HG03280 (cell line): ENCODE measurements at regions not wholly inside any gene's neighbourhood (a gene's known extent, or its start where the extent isn't known, plus 50 kb on each side); places are given as distances from the start of the nearest gene placed in this dataset.

Source experiments
- ATAC-seq: cut with Tn5 transposase; IDR thresholded peaks from one replicate; pipeline ENCODE4 v1.9.1; 2021; ENCODE audit warnings: mild to moderate bottlenecking, moderate library complexity; ENCODE audit not compliant: unreplicated experiment

DNA sequence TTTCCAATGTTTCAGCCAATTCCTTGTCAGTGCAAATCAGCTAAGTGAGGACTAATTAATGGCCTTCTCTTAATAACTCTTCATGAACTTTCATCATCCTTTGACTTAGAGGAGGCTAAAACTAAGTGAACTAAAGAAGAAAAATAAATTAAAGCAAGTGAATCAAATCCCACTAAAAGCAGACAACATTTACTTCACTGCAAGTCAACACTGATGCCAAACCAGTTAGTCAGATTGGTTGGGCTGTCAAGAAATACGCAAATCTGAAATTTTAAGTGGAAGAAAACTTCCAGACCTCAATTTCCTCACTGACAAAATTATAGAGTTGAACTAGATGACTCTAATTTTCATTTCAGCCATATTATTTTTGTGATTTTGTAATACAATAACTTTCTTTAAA lies 137.2 kb upstream of the PRLR start:
- ATAC-seq: no peak

DNA sequence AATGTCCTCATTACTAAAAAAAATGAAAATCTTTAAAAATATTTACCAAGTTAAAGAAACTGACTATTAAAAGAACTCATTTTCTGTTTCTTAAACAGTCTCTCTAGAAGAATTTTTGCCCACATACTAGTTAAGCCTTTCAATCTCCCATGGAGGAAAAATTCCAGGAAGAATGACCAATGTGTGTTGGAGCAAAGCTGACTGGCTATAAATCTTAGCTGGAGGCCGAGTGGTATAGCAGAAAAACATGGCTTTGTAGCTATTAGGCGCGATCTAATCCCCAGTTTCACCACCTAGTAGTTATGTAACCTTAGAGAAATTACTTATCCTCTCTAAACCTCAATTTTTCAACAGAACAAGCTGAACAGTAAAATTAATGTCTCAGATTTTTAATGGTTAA lies 135.5 kb upstream of the PRLR start:
- no peak for ATAC-seq

DNA sequence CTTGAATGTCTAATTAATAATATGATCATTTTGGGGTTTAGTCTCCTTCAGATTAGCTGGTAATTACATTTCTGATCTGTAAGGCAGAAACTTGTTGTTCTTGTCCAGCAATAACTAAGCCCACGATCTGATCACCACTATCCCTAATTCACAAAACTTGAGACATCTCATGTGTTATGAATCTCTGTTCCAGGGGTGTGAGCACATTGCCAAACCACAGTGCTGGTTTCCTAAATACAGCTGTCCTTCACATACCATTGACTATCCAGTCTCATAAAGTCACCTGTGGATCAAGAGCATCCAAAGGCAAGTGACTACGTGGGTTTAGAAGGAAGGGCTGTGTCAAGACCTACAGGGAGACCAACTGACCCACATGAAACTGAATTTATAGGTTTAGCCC lies 134.1 kb upstream of the PRLR start:
- no peak for ATAC-seq

DNA sequence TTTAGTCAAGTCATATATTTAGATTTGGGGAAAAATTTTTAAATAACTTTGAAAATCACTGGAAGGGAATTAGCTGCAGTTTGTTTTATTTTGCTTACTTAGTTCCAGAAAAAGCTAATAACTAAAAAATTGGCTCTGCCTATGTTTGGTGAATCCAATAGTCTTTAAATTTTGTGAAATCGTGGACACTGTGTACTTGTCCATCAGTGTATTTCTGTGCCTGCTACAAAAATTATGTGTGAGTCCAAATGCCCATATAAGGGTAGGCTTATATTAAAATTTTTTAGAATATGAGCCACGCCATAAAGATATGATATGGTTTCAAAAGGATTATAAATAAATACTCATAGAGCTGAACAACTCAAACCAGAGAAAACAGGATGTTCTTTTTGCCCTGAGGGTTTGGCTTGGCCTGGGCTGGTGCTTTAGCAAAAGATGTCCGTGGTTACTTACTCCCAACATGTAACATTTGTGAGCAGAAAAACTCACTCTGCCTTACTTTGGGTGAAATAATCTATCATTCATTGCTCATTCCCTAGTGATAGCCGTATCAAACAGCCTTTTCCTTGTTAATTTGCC lies 133.2 kb upstream of the PRLR start:
- ATAC-seq: no peak

DNA sequence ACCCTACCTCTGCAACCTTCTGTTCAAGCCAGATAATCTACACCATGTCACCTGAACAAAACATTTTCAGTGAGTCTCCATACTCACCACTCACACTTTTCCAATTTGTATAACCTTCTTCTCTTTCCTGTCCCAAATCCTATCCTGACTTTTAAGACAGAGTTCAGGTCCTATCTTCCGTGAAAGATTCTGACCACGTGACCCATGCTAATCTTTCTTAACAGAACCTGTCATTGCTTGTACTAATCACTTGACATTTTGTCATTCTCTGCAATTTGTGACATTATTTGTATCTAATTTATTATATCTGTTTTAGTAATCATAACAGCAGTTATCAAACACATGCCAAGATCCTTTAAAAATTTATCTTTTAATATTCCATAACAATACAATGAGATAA lies 132.5 kb upstream of the PRLR start:
- ATAC-seq: no peak

DNA sequence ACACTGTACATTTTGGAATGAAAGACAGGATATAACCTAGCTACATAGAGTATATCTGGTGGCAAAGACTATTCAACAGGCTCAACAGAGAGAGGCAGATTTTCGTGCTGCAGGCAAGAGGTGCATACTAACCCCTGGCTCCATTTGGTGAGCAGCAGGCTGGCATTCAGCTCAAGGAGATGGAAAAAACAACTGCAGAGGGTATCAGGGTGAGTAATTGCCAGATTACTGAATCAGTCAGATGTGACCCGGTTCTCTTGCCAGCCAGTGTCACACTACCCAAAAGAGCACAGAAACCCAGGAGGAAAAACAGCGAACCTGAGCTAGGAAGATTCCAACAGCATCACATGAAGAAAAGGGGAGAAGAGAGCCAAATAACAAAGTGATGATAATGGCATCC lies 130.4 kb upstream of the PRLR start:
- ATAC-seq: no peak

DNA sequence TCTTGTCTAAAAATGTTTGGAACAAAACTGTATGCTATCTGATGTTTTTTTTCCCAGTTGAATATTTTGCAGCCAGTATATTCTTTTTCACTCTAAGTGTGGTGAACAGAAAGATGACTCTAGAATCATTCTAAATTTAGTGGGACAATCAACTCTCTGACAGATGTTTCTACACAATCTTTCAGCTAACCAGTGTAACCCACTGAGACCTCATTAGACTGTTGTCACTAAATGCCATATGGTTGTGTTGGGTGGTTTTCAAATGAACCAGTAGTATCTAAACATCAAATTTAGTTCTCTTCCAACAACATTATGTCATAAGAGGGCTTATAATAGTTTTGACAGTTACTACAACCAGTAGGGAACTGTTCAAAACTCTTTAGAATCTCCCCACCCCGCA lies 129.6 kb upstream of the PRLR start:
- no peak for ATAC-seq

DNA sequence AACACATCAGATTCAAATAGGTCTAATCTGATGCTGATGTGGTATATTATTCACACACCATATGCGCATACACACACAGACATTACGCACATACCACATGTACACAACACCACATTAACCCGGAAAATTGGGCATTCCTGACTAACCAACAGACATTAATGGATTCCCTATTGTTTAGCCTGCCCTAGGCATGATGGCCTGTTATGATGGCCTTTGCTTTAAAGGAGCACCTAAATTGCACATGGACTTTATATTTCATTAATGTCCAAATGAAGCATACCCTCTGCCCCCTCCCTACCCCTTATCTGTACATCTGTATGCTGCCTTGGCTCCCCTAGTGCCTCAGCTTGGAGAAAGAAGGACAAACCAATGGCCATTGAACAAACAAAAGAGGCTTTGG lies 127.7 kb upstream of the PRLR start:
- ATAC-seq: no peak

DNA sequence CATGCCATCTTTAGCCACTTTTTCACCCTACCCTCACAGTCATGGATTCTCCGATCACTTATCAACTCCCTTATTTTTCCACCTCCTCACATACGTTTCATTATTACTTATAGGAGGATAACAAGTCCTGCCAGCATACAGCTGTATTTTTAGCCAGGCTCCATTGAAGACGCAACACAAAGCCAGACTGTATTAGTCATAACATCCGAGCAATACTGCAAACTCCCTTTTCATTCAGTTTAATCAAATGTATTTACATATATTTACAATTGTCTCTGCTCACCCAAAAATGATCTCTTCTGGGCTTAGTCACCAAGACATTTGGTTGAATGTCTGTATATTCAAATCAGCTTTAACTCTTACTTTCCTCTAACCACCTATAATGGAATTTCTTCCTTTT lies 126.4 kb upstream of the PRLR start:
- no peak for ATAC-seq

DNA sequence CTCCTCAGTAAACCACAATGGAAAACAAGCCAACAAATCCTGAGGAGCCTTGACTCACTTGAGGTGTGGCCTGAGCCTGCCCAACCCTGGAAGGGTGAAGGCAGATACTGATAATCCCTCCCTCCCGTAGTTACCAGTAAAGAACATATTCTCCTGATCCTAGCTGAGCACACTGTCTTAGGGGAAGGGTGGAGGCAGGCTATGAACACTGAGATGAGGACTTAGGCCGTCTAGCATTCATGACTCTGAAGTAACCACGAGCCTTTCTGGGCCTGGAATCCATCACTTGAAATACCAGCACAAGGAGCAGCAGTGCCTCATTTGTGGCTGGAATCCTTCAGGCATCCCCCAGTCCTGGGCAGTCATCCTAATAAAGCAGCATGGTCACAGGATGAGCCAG lies 124.5 kb upstream of the PRLR start:
- no peak for ATAC-seq

DNA sequence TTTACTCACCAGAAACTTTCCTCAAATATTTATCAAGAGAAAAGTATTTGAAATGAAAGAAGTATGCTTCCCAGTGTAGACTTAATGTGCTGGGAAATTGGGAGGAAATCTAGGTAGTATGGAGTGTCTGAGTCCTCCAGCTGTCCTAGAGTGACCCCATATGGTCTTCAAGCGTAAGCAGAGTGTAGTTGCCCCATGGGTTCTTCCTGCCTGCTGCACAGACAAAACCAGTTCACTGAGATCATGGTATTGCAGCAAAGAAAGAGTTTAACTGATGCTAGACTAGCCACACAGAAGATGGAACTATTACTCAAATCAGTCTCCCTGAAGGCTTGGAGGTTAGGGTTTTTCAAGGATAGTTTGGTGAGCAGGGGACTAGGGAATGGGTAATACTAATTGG lies 114.9 kb upstream of the PRLR start:
- ATAC-seq: no peak

DNA sequence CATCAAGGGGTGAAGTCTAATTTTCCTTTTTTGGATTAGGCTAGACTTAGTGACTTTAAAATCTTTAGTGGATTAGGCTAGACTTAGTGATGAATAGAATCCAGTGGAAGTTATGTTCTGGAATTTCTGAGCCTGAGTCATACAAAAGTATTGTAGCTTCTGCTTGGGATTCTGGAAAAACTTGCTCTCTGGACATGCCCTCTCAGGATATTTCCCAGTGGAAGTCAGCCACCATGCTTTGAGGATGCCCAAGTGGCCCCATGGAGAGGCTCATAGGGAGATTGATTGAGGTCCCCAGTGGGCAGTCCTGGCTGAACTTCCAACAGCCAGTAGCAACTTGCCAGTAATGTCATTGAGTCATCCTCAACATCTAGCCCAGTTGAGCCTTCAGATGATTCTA lies 112.4 kb upstream of the PRLR start:
- ATAC-seq: no peak

DNA sequence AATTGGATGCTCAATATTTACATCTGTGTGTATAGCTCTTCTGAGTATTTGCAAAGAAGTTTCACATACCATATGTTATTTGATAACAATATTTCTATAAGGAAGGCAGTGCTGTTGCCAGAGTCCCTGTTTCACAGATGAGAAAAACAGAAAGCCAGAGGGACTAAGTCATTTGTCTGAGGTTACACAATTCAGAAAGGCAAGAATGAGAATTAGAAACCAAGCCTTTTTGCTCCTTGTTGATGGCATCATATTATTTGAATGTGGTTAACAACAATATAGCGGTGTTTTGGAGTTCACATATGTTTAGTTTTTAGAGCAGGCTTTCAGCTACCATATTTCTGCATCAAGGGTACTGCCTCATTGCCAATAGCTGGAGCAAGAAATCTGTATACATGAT lies 110.9 kb upstream of the PRLR start:
- ATAC-seq: no peak

DNA sequence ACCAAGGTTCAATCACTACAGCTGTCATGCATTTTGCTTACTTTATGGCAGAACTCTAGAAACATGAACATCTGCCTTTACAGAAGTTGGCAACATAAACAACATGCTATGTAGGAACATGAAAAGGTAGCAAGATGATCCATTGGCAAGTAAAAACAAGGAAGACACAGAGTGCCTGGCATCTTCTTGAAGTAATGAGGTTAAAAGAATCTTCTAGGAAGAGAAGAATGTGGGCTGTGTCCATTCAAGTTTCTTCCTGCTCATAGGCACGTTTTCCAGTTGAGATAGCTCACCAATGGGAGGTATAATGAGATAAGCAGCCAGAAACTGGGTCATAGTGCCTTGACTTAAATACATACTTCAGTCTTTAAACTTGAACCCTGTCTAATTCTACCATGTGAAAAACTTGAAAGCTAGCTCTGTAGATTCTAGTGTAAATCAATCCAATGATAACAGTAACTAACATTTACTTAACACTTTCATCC lies 109.4 kb upstream of the PRLR start:
- ATAC-seq: no peak

DNA sequence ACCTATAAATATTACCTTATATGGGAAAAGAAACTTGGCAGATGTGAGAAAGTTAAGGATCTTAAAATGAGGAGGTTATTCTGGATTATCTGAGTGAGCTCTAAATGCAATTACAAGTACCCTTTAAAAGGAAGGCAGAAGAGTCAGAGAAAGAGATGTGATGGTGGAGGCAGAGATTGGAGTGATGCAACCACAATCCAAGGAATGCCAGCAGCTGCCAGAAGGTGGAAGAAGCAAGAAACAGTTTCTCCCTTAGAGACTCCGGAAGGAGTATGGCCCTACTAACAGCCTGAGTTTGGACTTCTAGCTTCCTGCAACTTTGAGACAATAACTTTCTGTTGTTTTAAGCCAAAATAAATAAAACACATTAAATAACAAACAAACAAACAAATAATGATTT lies 108.7 kb upstream of the PRLR start:
- no peak for ATAC-seq

DNA sequence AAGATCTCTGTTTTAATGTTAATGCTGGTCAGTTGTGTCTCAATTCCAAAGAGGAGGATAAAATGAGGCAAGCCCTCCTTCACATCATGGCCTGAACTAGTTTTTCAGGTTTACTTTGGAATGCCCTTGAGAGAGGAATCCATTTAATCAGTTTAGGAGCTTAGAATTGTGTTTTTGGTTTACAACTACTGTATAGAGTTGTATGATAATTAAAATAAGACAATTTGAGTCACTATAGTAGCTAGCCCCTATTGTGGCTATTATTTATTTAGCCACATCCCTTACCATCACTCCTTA lies 107.8 kb upstream of the PRLR start:
- ATAC-seq: no peak

DNA sequence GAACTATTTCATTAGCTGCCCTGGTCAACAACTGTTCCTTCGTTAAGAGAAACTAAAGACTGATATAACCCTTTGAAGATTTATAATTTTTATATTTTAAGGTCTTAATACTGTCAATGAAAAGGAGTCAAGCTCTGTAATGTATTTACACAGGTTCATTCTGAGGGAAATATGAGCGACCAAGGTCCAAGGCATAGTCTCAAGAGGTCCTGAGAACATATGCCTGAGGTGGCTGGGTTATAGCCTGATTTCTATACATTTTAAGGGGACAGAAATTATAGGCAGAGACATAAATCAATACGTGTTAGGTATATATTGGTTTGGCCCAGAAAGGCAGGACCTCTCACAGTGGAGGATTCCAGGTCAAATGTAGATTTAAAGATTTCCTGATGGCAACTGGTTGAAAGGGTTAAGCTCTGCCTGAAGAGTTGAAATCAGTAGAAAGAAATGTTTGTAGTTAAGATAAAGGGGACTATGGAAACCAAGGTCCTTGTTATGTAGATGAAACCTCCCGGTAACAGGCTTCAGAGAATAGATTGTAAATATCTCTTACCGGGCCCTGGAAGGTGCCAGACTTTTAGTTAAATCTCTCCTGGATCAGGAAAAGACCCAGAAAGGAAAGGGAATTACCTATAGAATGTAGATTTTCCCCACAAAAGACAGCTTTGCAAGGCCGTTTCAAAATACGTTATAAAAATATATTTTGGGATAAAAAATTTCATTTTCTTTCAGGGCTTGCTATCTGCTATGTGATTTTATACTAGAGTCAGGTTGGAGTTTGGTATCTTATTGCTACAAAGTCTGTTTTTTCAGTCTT lies 107.3 kb upstream of the PRLR start:
- ATAC-seq: no peak

DNA sequence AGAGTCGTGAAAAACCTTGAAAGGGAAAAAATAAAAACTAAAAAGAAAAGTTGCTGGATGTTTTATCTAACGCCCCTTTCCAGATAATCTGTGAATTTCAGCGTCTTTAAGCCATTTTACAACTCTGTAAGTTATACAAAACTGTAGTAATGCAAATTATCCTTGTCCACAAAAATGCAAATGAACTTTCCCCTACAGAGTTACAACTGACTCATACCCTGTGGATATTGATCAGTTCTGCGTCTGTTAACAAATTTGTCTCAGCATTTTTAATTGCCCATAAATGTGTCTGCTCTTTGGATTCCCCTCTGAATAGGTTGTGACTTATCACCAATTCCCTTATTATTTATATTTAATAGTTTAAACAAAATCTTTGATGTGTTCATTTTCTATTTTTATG lies 105.9 kb upstream of the PRLR start:
- no peak for ATAC-seq

DNA sequence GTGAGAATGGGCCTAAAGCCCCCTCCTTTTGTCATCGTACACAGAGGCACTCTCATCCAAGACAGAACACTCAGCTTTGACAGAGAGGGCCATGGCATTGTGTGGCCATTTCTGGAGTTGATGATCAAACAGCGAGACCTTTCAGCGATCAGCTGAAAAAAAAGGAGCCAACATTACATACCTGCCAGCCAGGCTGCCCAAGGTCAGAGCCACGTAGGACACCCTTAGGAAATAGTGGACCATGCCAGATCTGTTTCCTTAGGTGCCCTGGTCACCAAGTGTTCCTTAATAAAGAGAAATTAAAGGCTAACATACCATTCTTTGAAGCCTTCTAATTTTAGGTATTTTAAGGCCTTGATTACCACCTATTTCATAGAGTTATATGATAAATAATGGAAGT lies 105.5 kb upstream of the PRLR start:
- no peak for ATAC-seq

DNA sequence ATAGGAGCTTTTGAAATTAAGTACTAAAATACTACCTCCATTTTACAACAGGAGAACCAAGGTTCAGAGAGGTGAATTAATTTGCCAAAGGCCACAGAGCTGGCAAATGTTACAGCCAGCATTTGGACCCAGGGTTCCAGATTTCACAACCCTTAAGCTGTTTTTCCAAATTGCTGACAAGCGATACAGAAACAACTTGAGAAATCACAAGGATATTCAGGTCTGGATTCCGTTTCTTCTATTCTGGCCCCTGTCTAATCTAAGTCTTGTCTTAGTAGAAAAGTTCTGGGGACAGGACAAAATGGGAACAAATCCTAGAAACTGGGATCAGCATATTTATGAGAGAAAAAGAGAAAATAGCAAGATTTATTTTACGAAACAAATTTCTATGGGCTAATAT lies 103.1 kb upstream of the PRLR start:
- ATAC-seq: no peak

DNA sequence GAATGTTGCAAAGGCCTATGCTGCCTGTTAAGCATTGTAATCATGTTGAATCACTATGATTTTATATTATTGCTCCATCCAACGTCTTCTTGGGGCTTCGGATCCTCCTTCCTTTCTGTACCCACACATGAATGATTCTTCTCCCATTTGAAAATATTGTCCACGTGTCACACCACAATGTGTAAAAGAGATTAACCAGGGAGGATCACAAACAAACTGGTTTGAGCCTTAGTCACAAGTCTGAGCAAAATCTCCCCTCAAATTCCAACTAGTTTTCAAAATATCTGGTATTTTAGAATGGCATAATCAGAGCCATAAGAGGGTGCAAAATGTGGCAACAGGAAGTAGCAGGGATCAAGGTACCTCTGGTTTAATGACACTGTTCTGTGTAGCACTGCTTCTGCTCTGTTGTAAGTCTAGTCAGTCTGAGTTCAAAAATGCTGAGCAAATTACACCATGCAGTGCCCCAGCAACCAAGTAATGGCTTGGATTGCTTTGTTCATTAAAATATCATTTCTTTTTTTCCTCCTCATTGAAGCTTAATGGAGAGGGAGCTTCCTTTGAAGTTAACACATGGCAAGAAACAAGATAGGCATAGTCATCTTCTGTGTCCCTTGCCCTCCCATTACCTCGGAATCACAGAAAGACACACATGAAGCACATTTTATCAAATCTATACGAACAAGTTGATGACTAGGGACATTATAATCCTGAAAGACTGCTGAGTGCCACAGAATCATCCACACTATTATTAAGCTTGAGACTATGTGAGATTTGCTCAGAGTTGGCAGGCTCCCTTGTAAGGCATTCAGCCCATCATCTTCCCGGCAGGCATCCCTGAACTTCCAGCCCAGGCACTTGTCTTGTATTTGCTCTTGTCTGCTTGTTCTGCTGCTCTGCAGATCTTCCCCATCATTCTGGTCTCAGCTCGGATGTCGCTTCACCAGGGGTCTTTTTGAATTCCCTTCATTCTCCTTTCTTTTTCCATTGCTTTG lies 102.0 kb upstream of the PRLR start:
- ATAC-seq: no peak

DNA sequence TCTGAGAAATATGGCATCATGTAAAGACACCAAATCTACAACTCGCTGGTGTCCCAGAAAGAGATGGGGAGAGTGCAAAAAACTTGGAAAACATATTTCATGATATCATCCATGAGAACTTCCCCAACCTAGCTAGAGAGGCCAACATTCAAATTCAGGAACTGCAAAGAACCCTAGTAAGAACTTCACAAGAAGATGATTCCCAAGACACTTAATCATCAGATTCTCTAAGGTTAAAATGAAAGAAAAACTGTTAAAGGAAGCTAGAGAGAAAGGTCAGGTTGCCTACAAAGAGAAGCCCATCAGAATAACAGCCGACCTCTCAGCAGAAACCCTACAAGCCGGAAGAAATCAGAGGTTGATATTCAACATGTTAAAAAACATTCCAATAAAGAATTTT lies 95.5 kb upstream of the PRLR start:
- ATAC-seq: no peak
